ENCODE measurements at regions not wholly inside any gene's neighbourhood (a gene's known extent, or its start where the extent isn't known, plus 50 kb on each side); places are given as distances from the start of the nearest gene placed in this dataset.

- in situ Hi-C loops (cut with HindIII; ENCODE audit: low sequenced_read_pairs) = no loop called here
- TF ChIP-seq CTCF (IDR thresholded peaks at IDR 0.05; ENCODE audit: low read depth, low read length, missing control alignments) = no peak
- DNase-seq (ENCODE audit: low read depth) = peak; percentile 81
- H3K4me3 ChIP-seq (ENCODE audit: low read depth, low read length) = no peak overlapping the region
Measured at GRCh38 chr1:199691540-199691939, 336.0 kb upstream of the NR5A2 start.

- TF ChIP-seq CTCF (IDR thresholded peaks at IDR 0.05; ENCODE audit: low read depth, low read length, missing control alignments) = no peak
- no peak for DNase-seq (ENCODE audit: low read depth)
- in situ Hi-C loops (cut with HindIII; ENCODE audit: low sequenced_read_pairs) = no loop called here
- H3K4me3 ChIP-seq (ENCODE audit: low read depth, low read length) = no peak overlapping the region
Measured at GRCh38 chr1:199693724-199694123, 333.8 kb upstream of the NR5A2 start.

GRCh38 chr1:199696225-199696624, 331.3 kb upstream of the NR5A2 start:
- no peak overlapping the region for H3K4me3 ChIP-seq (ENCODE audit: low read depth, low read length)
- TF ChIP-seq CTCF (IDR thresholded peaks at IDR 0.05; ENCODE audit: low read depth, low read length, missing control alignments) = no peak
- in situ Hi-C loops (cut with HindIII; ENCODE audit: low sequenced_read_pairs) = no loop called here
- no peak for DNase-seq (ENCODE audit: low read depth)

GRCh38 chr1:199698222-199698621, 329.3 kb upstream of the NR5A2 start:
- in situ Hi-C loops (cut with HindIII; ENCODE audit: low sequenced_read_pairs) = no loop called here
- no peak for TF ChIP-seq CTCF (IDR thresholded peaks at IDR 0.05; ENCODE audit: low read depth, low read length, missing control alignments)
- no peak overlapping the region for H3K4me3 ChIP-seq (ENCODE audit: low read depth, low read length)
- DNase-seq (ENCODE audit: low read depth) = no peak

- no peak for TF ChIP-seq CTCF (IDR thresholded peaks at IDR 0.05; ENCODE audit: low read depth, low read length, missing control alignments)
- in situ Hi-C loops (cut with HindIII; ENCODE audit: low sequenced_read_pairs) = no loop called here
- no peak for DNase-seq (ENCODE audit: low read depth)
- no peak overlapping the region for H3K4me3 ChIP-seq (ENCODE audit: low read depth, low read length)
Measured at GRCh38 chr1:199700551-199700950, 327.0 kb upstream of the NR5A2 start.

GRCh38 chr1:199701726-199702125, 325.8 kb upstream of the NR5A2 start:
- in situ Hi-C loops (cut with HindIII; ENCODE audit: low sequenced_read_pairs) = no loop called here
- DNase-seq (ENCODE audit: low read depth) = no peak
- no peak overlapping the region for H3K4me3 ChIP-seq (ENCODE audit: low read depth, low read length)
- TF ChIP-seq CTCF (IDR thresholded peaks at IDR 0.05; ENCODE audit: low read depth, low read length, missing control alignments) = no peak

- H3K4me3 ChIP-seq (ENCODE audit: low read depth, low read length) = no peak overlapping the region
- TF ChIP-seq CTCF (IDR thresholded peaks at IDR 0.05; ENCODE audit: low read depth, low read length, missing control alignments) = no peak
- in situ Hi-C loops (cut with HindIII; ENCODE audit: low sequenced_read_pairs) = no loop called here
Measured at GRCh38 chr1:199704231-199704630, 323.3 kb upstream of the NR5A2 start.

More at GRCh38 chr1:199704231-199704630, 323.3 kb upstream of the NR5A2 start:
- no peak for DNase-seq (ENCODE audit: low read depth)
